ENCODE measurements at regions not wholly inside any gene's neighbourhood (a gene's known extent, or its start where the extent isn't known, plus 50 kb on each side); places are given as distances from the start of the nearest gene placed in this dataset.

DNA sequence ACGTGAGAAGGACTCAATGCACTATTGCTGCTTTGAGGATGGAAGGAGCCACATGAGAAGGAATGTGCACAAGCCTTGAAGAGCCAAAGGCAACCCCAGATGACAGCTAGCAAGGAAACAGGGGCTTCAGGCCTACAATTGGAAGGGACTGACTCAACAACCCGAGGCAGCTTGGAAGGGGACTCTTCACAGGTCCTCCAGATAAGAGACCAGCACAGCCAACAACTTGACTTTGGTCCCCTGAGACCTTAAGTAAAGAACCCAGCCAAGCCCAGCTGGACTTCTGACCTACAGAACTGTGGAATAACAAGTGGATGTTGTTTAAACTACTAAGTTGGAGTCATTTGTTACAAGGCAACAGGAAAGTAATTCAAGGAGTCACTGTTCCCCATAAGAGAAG is 277.2 kb downstream of the SUCLG1 start:
- no peak for TF ChIP-seq GATA2 (IDR thresholded peaks at IDR 0.05; ENCODE audit: low read depth, low read length)
- TF ChIP-seq GATA3 (IDR thresholded peaks at IDR 0.05; ENCODE audit: low read depth, low read length), result no peak

Data from SH-SY5Y (cell line).